Skeletal muscle satellite cell (primary cell): ENCODE measurements at regions not wholly inside any gene's neighbourhood (a gene's known extent, or its start where the extent isn't known, plus 50 kb on each side); places are given as distances from the start of the nearest gene placed in this dataset.
"Not testable (repeated sequence)": the region's sequence is repeated elsewhere in the genome, so short reads cannot be mapped to it uniquely, and the experiment has no call there.

Source experiments
- H3K27me3 ChIP-seq: 2 replicates; pipeline ENCODE4 v1.7.0; 2013; ENCODE audit warnings: low read length; ENCODE audit not compliant: control insufficient read depth, insufficient read depth
- H3K36me3 ChIP-seq: 2 replicates; pipeline ENCODE4 v1.7.0; 2013; ENCODE audit warnings: mild to moderate bottlenecking, control low read depth, low read length; ENCODE audit not compliant: insufficient read depth
- H3K4me1 ChIP-seq: 2 replicates; pipeline ENCODE4 v1.7.0; 2013; ENCODE audit warnings: low read length; ENCODE audit not compliant: control insufficient read depth, insufficient read depth
- H3K4me2 ChIP-seq: 2 replicates; pipeline ENCODE4 v1.7.0; 2013; ENCODE audit warnings: mild to moderate bottlenecking, low read length
- H3K4me3 ChIP-seq: 2 replicates; pipeline ENCODE4 v1.7.0; 2013; ENCODE audit warnings: low read length
- H3K9ac ChIP-seq: 2 replicates; pipeline ENCODE4 v1.7.0; 2013; ENCODE audit warnings: mild to moderate bottlenecking, low read depth, low read length, moderate library complexity
- H3K9me3 ChIP-seq: replicated peaks from 2 replicates; pipeline ENCODE4 v1.7.0; 2013; ENCODE audit warnings: mild to moderate bottlenecking, control low read depth, low read length

DNA sequence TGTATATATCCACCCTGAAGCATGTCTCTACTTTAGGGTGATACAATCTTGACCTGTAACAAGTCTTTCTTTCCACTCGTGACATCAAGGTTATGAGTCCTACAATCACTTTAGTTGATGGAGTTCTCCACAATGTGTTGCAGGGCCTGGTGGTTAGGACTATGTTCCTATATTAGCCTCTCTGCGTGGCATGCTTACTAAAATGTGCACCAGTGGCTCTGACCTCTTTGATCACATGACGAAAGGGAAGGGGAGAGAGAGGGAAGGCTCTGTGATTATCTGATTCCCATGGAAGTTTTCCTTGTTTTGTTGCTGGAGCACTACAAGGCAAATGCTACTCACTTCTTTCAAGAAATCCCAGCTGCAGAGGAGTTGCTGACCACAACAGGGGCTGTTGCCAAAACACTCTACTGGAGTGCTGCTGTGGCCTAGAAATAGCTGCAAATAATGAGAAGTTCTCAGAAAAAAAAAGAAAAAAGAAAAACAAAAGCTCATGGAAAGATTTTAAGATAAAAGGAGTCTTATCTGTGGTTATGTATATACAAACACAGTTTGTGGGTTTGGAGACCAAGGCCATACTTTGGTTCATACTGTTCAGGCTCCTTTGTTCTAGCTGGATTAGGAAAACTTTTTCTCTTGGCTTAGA lies 272.8 kb upstream of the MMADHC start:
- H3K36me3 ChIP-seq: no peaks in the 10 kb centered on the region
- no peak overlapping the region for H3K9ac ChIP-seq
- no peak overlapping the region for H3K4me2 ChIP-seq
- no peaks in the 10 kb centered on the region for H3K27me3 ChIP-seq
- no peaks in the 10 kb centered on the region for H3K9me3 ChIP-seq
- H3K4me1 ChIP-seq: peaks cover 18% of the 10 kb centered on the region
- H3K4me3 ChIP-seq: no peak overlapping the region

DNA sequence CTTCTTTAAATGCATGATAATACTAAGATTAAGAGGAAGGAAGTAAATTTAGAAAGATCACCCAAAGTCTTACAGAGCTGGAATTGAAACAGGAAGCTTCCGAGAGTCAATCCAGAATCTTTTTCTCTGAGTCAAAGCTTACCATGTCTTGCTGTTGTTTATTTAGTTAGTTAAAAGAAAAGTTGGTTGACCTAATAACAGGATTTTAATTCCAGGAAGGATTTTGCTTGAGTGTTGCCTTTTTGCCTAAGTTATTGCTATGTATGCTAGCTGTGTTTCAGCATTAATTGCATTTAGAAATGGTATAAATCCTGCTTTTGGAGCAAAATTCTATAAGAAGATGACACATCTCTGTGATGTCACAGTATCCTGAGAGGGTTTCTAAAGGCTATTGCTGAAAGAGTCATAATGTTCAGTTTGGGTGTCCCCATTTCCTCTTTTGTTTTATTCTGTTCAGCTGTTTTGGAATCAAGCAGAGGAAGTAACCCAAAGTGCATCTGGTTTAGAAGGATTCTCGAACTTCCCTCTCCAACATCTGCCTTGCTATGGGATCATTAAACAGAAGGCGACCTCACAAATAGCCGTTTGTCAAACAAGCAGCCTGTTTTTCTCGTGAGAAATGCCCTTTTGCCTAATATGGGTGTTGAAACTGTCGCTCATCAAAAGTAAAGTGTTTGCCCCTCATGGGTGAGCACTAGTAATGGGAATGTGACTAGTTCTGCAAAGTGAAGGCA lies 271.5 kb upstream of the MMADHC start:
- Histone ChIP-seq H3K9ac (peak overlapping the region; percentile 7), H3K4me2 (peak overlapping the region; percentile 38), H3K4me1 (peaks cover 18% of the 10 kb centered on the region), H3K4me3 (peak overlapping the region; percentile 2), H3K9me3 (no peaks in the 10 kb centered on the region), H3K27me3 (no peaks in the 10 kb centered on the region), H3K36me3 (no peaks in the 10 kb centered on the region)

DNA sequence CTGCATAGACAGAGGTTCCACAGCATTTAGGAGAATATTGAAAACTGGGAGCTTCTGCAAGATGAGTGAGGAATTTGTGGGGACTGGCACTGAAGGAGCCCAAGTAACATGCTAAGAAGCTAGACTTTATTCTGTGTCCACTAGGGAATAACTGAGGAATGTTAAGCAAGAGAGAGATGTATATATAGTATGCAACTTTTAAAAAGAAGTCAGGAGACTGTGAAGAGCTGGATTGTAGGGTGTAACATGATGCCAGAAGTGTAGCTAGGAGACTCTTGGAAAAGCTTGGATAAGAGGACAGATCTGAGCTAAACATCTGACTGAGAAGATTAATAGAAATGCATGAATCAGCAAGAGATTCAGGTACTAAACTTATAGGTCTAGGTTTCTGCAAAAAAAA lies 270.6 kb upstream of the MMADHC start:
- Histone ChIP-seq H3K4me1 (peaks cover 18% of the 10 kb centered on the region), H3K4me3 (no peak overlapping the region), H3K36me3 (no peaks in the 10 kb centered on the region), H3K4me2 (no peak overlapping the region), H3K9me3 (no peaks in the 10 kb centered on the region), H3K27me3 (no peaks in the 10 kb centered on the region), H3K9ac (no peak overlapping the region)

GRCh38 chr2:149857344-149857743 lies 269.8 kb upstream of the MMADHC start:
- H3K36me3 ChIP-seq: no peaks in the 10 kb centered on the region
- no peak overlapping the region for H3K4me3 ChIP-seq
- no peaks in the 10 kb centered on the region for H3K27me3 ChIP-seq
- H3K4me2 ChIP-seq: no peak overlapping the region
- H3K9me3 ChIP-seq: no peaks in the 10 kb centered on the region
- H3K4me1 ChIP-seq: peaks cover 18% of the 10 kb centered on the region
- no peak overlapping the region for H3K9ac ChIP-seq

DNA sequence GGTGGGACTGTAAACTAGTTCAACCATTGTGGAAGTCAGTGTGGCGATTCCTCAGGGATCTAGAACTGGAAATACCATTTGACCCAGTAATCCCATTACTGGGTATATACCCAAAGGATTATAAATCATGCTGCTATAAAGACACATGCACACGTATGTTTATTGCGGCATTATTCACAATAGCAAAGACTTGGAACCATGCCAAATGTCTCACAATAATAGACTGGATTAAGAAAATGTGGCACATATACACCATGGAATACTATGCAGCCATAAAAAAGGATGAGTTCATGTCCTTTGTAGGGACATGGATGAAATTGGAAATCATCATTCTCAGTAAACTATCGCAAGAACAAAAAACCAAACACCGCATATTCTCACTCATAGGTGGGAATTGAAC lies 268.3 kb upstream of the MMADHC start:
- not testable (repeated sequence) for H3K9me3 ChIP-seq, H3K27me3 ChIP-seq, H3K36me3 ChIP-seq, H3K4me3 ChIP-seq, H3K9ac ChIP-seq, H3K4me2 ChIP-seq
- H3K4me1 ChIP-seq: peaks cover 18% of the 10 kb centered on the region

DNA sequence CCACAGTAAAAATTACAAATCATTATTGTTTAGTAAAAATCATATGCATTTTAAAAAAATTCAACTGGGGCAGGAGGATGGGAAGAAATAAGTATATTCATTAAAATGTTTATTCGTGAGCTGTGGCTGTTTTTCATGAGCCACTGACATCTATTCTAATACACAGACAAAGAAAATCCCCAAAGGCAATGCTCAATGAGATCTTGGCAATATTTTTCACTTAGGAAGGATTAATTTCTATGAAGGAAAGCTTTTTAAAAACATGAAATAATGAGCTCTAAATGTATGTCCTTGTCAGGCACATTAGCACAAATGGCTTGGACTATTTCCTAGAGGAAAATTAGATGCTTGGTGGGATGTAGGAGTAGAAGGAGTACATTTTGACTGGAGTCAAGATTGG lies 262.0 kb upstream of the MMADHC start:
- H3K9ac ChIP-seq: no peak overlapping the region
- no peak overlapping the region for H3K4me3 ChIP-seq
- H3K9me3 ChIP-seq: no peaks in the 10 kb centered on the region
- H3K36me3 ChIP-seq: no peaks in the 10 kb centered on the region
- H3K4me2 ChIP-seq: no peak overlapping the region
- H3K4me1 ChIP-seq: no peaks in the 10 kb centered on the region
- H3K27me3 ChIP-seq: no peaks in the 10 kb centered on the region

GRCh38 chr2:149849136-149849535 lies 261.6 kb upstream of the MMADHC start:
- H3K36me3 ChIP-seq: no peaks in the 10 kb centered on the region
- H3K4me2 ChIP-seq: no peak overlapping the region
- H3K9ac ChIP-seq: no peak overlapping the region
- no peaks in the 10 kb centered on the region for H3K9me3 ChIP-seq
- H3K27me3 ChIP-seq: no peaks in the 10 kb centered on the region
- H3K4me3 ChIP-seq: no peak overlapping the region
- no peaks in the 10 kb centered on the region for H3K4me1 ChIP-seq

DNA sequence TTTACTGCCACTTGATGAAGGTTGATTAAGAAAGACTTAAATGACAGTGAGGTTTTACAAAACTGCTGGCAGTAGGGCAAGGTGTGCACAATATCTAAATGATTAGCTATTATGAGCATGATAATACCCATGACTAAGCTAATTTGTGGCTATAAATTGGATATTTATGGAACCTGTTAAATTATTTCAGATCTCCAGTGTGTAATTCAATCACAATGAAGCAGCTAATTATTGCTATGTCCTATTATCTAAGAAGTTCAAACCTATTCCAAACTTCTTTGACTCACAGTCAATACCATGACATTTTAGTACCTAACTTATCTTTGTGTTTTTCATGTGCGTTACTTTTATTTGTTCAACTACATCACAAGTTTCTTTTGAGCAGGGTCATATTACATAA lies 253.8 kb upstream of the MMADHC start:
- H3K4me3 ChIP-seq: no peak overlapping the region
- no peaks in the 10 kb centered on the region for H3K36me3 ChIP-seq
- no peak overlapping the region for H3K4me2 ChIP-seq
- H3K9me3 ChIP-seq: no peaks in the 10 kb centered on the region
- no peaks in the 10 kb centered on the region for H3K4me1 ChIP-seq
- no peak overlapping the region for H3K9ac ChIP-seq
- H3K27me3 ChIP-seq: no peaks in the 10 kb centered on the region

- H3K4me2 ChIP-seq: no peak overlapping the region
- no peaks in the 10 kb centered on the region for H3K36me3 ChIP-seq
- no peaks in the 10 kb centered on the region for H3K27me3 ChIP-seq
- no peaks in the 10 kb centered on the region for H3K9me3 ChIP-seq
- no peak overlapping the region for H3K9ac ChIP-seq
- H3K4me1 ChIP-seq: no peaks in the 10 kb centered on the region
- no peak overlapping the region for H3K4me3 ChIP-seq
Observed at GRCh38 chr2:149832324-149832723, 244.7 kb upstream of the MMADHC start.

GRCh38 chr2:149828520-149829210 lies 241.1 kb upstream of the MMADHC start:
- Histone ChIP-seq H3K4me2 (no peak overlapping the region), H3K9me3 (no peaks in the 10 kb centered on the region), H3K27me3 (no peaks in the 10 kb centered on the region), H3K4me3 (no peak overlapping the region), H3K36me3 (no peaks in the 10 kb centered on the region), H3K4me1 (no peaks in the 10 kb centered on the region), H3K9ac (no peak overlapping the region)

- Histone ChIP-seq H3K4me3 (no peak overlapping the region), H3K9me3 (no peaks in the 10 kb centered on the region), H3K4me1 (no peaks in the 10 kb centered on the region), H3K36me3 (no peaks in the 10 kb centered on the region), H3K9ac (no peak overlapping the region), H3K4me2 (no peak overlapping the region), H3K27me3 (no peaks in the 10 kb centered on the region)
Observed at GRCh38 chr2:149827585-149828126, 240.1 kb upstream of the MMADHC start.
